Ascending aorta (tissue), 2 donors: ENCODE measurements at regions not wholly inside any gene's neighbourhood (a gene's known extent, or its start where the extent isn't known, plus 50 kb on each side); places are given as distances from the start of the nearest gene placed in this dataset.

ENCODE experiments used
- DNase-seq, 2 donors: peaks; one replicate each; pipeline ENCODE4 v3.0.0-alpha.2; 2019; ENCODE audit warnings: low spot score in 2 of 2
- H3K27ac ChIP-seq, 2 donors: fragments of 200-600 bp; sonication (generic); one replicate each; pipeline ENCODE4 v1.5.1; 2016 to 2017; ENCODE audit warnings: mild to moderate bottlenecking in 1 of 2
- H3K27me3 ChIP-seq: fragments of 200-600 bp; sonication (generic); one replicate; pipeline ENCODE4 v1.5.1; 2017
- H3K36me3 ChIP-seq, 2 donors: fragments of 200-600 bp; sonication (generic); one replicate each; pipeline ENCODE4 v1.5.1; 2016
- H3K4me1 ChIP-seq, 2 donors: fragments of 200-600 bp; sonication (generic); one replicate each; pipeline ENCODE4 v1.5.1; 2016 to 2017; ENCODE audit warnings: mild to moderate bottlenecking in 1 of 2
- H3K4me3 ChIP-seq, 2 donors: fragments of 200-600 bp; sonication (generic); one replicate each; pipeline ENCODE4 v1.5.1; 2016 to 2017; ENCODE audit warnings: mild to moderate bottlenecking in 1 of 2
- H3K9me3 ChIP-seq, 2 donors: fragments of 200-600 bp; sonication (generic); one replicate each; pipeline ENCODE4 v1.5.1; 2016
- intact Hi-C: fragments of 100-400 bp; cut with DNase I; formaldehyde crosslinking; loops from one replicate; pipeline ENCODE4 v1.15.1; 2023
- TF ChIP-seq, protein P1 (sequence below), 3 experiments: fragments of 200-600 bp in 2 of 3; fragments of 450-650 bp in 1 of 3; sonication (generic) in 2 of 3; IDR thresholded peaks; one replicate each; pipeline ENCODE4 v1.5.1; 2016 to 2019; ENCODE audit warnings: antibody characterized with exemption in 3 of 3, mild to moderate bottlenecking in 1 of 3, moderate library complexity in 1 of 3

DNA sequence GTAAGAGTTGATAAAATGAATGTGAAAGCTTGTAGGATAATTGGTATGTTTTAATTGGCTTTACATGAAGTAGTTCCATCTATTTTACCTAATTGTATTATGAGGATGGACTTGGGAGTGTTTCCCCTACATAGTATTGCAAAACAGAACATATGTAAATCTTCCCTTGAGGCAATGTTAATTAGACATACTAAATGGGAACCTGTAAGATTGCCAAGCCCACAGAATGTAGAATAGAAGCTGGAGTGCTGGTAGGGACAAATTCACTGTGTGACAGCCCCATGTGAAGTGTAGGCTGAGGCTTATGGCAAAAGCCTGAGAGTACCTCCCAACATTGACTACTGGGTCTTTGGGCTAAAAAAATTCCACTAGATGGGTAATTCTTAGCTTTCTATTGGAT, 615.0 kb upstream of the AMOT start:
- TF ChIP-seq, protein P1, sequence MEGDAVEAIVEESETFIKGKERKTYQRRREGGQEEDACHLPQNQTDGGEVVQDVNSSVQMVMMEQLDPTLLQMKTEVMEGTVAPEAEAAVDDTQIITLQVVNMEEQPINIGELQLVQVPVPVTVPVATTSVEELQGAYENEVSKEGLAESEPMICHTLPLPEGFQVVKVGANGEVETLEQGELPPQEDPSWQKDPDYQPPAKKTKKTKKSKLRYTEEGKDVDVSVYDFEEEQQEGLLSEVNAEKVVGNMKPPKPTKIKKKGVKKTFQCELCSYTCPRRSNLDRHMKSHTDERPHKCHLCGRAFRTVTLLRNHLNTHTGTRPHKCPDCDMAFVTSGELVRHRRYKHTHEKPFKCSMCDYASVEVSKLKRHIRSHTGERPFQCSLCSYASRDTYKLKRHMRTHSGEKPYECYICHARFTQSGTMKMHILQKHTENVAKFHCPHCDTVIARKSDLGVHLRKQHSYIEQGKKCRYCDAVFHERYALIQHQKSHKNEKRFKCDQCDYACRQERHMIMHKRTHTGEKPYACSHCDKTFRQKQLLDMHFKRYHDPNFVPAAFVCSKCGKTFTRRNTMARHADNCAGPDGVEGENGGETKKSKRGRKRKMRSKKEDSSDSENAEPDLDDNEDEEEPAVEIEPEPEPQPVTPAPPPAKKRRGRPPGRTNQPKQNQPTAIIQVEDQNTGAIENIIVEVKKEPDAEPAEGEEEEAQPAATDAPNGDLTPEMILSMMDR (IDR thresholded peaks at IDR 0.05), result no peak
- no peaks in the 10 kb centered on the region for H3K4me1 ChIP-seq
- H3K9me3 ChIP-seq, result no peaks in the 10 kb centered on the region
- H3K36me3 ChIP-seq, result no peaks in the 10 kb centered on the region
- no peaks in the 10 kb centered on the region for H3K27me3 ChIP-seq
- no peak for DNase-seq
- intact Hi-C loops, result no loop called here
- H3K27ac ChIP-seq, result no peak overlapping the region
- no peak overlapping the region for H3K4me3 ChIP-seq

DNA sequence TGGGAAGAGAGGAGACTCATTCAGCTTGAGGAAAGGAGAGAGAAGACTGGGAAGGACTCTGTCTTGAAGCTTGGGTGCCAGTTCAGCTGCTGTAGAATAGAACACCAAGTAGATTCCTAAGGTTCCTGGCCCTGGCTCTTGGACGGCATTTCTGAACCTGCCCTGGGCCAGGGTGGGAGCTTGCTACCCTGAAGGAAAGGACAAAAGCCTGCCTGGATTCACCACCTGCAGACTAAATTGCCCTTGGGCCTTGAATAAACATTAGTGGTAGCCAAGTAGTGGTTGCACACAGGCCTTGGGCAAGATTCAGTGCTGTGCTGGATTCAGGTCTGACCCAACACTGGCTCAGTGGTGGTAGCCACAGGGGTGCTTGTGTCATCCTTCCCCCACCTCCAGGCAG, 588.4 kb upstream of the AMOT start:
- Histone ChIP-seq H3K4me1 (no peaks in the 10 kb centered on the region), H3K36me3 (no peaks in the 10 kb centered on the region), H3K4me3 (no peak overlapping the region), H3K27me3 (no peaks in the 10 kb centered on the region), H3K9me3 (no peaks in the 10 kb centered on the region), H3K27ac (no peak overlapping the region)
- TF ChIP-seq, protein P1 (IDR thresholded peaks at IDR 0.05), result no peak
- intact Hi-C loops, result no loop called here
- DNase-seq, result no peak

DNA sequence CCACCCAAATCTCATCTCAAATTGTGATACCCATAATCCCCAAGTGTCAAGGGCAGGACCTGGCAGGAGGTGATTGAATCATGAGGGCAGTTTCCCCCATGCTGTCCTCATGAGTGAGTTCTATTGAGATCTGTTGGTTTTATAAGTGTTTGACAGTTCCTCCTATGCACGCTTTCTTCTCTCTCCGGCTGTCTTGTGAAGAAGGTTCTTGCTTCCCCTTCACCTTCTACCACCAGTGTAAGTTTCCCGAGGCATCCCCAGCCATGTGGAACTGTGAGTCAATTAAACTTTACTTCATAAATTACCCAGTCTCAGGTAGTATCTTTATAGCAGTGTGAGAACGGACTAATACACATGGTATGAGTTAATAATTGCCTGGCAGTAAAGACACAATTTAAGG, 581.7 kb upstream of the AMOT start:
- no peaks in the 10 kb centered on the region for H3K4me1 ChIP-seq
- intact Hi-C loops, result no loop called here
- TF ChIP-seq, protein P1 (IDR thresholded peaks at IDR 0.05), result no peak

DNA sequence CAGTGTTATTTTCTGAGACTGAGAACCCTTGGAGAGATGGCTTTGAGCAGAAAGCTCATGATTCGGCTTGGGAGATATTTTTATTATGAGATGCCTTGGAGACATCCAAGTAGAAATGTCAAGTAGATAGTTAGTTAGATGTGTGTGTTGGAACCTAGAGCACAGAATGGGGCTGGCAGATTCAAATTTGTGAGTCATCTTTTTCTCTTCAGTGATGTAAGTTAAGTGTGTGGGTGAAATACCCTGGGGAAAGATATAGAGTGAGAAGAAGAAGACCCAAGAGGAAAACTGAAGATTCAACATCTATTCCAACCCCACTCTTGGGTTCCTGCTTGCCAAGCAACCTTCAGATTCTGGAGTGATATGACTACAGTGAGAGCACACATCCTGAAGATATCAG, 580.8 kb upstream of the AMOT start:
- H3K36me3 ChIP-seq, result no peaks in the 10 kb centered on the region
- TF ChIP-seq, protein P1 (IDR thresholded peaks at IDR 0.05), result no peak
- peaks cover 0 to 2% of the 10 kb centered on the region in 2 donors for H3K9me3 ChIP-seq
- no peaks in the 10 kb centered on the region for H3K4me1 ChIP-seq
- intact Hi-C loops, result no loop called here
- no peak overlapping the region for H3K27ac ChIP-seq
- H3K4me3 ChIP-seq, result no peak overlapping the region
- H3K27me3 ChIP-seq, result no peaks in the 10 kb centered on the region
- no peak for DNase-seq

More for the DNA sequence above, 581.7 kb upstream of the AMOT start:
- DNase-seq, result no peak
- H3K27me3 ChIP-seq, result no peaks in the 10 kb centered on the region
- H3K36me3 ChIP-seq, result no peaks in the 10 kb centered on the region
- no peaks in the 10 kb centered on the region for H3K9me3 ChIP-seq
- H3K4me3 ChIP-seq, result no peak overlapping the region
- H3K27ac ChIP-seq, result no peak overlapping the region

DNA sequence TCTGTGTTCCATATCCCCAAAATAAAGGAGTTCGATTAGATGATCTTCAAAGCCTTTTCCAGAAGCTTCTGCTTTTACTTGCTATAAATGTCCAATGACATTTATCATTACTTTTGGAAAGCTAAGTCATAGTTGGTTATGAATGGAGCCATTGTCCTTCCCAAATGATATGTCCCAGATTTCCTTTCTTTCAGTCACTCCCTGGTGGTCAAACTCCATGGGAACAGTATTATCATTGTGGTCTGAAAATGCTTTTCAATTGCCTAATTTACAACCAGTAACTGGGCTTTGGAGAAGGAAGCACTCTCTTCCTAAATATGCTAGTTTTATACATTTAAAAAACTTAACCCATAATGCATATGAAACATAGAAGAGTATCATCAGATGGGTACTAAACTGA, 571.5 kb upstream of the AMOT start:
- Histone ChIP-seq H3K9me3 (peaks cover 0 to 5% of the 10 kb centered on the region in 2 donors), H3K36me3 (no peaks in the 10 kb centered on the region), H3K27ac (no peak overlapping the region), H3K4me3 (no peak overlapping the region), H3K4me1 (no peaks in the 10 kb centered on the region), H3K27me3 (no peaks in the 10 kb centered on the region)
- TF ChIP-seq, protein P1 (IDR thresholded peaks at IDR 0.05), result no peak
- intact Hi-C loops, result no loop called here
- DNase-seq, result no peak

DNA sequence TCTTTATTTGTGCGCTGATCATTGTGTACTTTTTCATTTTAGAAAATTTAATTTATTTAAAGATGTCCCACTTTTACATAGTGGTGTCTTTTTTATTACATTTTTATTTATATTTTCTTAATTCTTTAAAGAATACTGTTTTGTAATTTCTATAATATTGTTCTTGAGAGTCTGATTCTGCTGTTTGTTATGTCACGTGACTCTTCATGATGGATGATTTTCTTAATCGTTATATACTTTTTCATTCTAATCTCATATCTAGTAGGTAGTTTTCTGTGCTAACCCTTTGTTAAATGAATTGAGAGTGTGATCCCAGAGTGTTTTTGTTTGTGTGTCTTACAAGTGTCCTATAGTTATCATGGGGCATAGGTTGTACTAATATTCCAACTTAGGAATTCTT, 568.2 kb upstream of the AMOT start:
- H3K36me3 ChIP-seq, result no peaks in the 10 kb centered on the region
- H3K4me3 ChIP-seq, result no peak overlapping the region
- TF ChIP-seq, protein P1 (IDR thresholded peaks at IDR 0.05), result no peak
- no peaks in the 10 kb centered on the region for H3K4me1 ChIP-seq
- DNase-seq, result no peak
- no peaks in the 10 kb centered on the region for H3K27me3 ChIP-seq
- intact Hi-C loops, result no loop called here
- no peaks in the 10 kb centered on the region for H3K9me3 ChIP-seq
- no peak overlapping the region for H3K27ac ChIP-seq
